ENCODE measurements at regions not wholly inside any gene's neighbourhood (a gene's known extent, or its start where the extent isn't known, plus 50 kb on each side); places are given as distances from the start of the nearest gene placed in this dataset.

DNA sequence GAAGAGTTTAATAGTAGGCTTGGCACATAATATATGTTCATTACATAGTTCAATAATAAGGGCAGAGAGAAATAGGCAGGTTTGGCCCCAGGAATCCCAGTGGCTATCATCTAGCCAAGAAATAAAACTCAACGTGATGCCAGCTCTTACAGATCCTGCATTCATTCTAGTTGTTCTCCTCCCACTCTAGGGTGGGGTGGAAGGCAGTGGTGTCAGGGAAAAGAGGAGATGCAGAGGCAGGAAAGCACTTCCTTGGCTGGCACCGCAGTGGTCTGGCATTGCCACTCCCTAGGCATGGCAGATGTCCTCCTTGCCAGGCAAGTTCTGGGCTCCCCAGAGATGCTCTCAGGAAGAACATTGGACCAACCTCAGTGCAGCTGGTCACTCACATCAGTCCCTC, 383.6 kb downstream of the GRIN2B start:
- FAIRE-seq = no peak

DNA sequence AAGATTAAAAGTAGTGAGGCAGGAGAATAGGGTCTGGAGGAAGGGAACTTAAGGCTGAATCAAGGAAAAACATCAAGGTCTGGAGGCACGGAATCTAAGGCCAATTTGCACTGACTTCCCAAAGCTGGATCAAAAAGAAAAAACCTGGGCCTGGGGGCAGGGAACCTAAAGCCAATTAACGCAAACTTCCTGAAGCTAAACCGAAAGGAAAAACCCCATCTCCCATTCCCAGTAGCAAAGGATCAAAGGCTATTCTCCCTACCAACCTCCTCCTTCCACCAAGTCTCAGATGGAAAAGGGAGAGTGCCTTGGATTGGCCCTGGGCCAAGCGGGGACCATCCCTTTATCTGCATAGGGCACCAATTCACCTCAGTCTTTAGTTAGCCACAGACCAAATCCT, 384.2 kb downstream of the GRIN2B start:
- DNase-seq (ENCODE audit: low spot score) = no peak
- peak; percentile 52 for FAIRE-seq

More for the DNA sequence above, 383.6 kb downstream of the GRIN2B start:
- no peak for DNase-seq (ENCODE audit: low spot score)

DNA sequence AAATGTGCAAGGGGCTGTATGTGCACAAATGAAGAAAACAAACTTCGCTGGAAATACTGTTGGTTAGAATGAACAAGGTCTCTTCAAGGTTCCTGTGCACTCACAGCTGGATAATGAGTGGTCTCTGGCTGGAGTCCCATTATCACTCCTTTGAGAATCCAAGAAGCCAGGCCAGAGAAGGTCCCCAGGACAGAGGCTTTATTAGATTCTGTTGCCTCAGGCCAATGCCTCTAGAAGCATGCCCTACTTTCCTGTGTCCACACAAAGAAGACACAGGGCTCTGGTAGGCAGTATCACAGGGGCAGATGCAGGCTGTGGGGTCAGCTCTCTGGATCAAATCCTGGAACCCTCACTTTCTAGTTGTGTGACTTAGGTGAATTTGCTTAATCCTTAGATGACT, 384.7 kb downstream of the GRIN2B start:
- no peak for DNase-seq (ENCODE audit: low spot score)
- FAIRE-seq = no peak

DNA sequence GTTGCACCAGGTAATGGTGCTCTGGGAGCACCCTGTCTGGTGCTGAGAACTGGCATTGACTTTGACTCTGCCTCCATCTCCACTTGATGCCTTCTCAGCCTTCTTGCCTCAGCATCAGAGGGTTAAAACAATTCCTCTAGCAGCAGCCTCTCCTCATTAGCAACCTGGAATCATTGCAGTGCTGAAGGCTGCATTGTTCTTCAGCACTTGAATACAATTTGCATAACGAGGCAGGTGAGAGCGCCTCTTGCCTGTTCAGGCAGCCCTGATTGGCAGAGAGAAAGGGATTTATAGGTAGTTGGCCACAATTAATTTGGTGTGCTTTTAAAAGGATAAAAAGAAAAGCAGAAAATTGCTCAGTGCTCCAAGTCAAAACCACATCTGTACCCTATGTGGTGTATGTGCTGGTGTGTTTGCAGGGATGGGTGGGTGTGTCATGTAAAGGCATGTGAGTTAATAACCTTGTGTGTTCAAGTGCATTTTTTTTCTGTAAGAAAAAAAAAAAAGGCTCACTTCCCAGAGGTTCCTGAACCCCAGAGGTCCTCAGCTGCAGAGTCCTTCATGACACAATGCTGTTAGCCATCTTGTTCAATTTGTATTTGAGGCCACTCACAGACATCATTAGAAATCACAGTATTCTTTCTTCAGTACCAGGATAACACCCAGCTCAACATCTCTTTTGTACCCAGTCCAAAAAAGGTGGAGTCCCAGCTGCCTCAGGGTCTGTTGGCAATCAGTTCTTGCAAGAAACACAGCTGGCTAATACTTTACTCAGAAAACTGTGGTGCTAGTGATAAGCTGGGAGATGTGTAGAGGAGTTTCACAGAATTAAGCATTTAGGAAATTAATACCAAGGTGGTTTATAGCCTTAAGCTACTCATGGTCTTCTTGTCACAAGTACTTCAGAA, 385.6 kb downstream of the GRIN2B start:
- FAIRE-seq (no peak), DNase-seq (ENCODE audit: low spot score) (no peak)

DNA sequence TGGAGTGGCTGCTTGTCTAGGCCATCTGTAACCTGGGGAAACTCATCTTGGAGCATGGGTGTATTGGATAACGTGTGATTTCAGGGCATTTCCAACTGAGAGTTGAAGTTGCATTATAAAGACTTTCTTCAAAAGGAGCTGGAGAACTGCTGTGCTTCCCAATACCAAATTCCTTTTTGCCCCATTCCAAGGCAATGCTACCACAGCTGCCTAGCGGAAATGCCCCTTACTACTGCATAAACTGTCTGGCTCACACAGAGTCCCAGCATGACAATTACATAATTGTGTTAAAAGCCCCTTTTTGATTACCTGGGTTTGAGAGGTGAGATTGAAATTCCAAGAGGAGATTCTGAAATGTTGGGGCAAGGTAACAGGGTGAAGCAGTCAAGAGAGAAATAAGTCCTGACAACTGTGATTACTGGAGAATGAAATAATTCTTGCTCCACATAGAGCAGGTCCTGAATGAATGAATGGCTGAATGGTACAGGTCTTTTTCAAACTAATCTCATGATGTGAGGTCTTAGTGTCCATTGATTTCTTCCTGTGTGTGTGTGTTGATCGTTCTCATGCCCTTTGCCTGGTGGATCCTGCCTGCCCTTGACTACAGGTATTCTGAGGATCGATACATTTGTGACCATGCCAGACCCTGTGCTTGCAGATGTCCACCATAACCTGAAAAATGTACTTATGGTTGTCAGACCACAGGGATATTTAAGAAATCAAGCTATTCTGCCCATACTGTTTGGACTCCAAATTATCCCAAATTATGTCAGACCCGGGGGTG, 386.5 kb downstream of the GRIN2B start:
- DNase-seq (ENCODE audit: low spot score) (no peak), FAIRE-seq (peak; percentile 98)

DNA sequence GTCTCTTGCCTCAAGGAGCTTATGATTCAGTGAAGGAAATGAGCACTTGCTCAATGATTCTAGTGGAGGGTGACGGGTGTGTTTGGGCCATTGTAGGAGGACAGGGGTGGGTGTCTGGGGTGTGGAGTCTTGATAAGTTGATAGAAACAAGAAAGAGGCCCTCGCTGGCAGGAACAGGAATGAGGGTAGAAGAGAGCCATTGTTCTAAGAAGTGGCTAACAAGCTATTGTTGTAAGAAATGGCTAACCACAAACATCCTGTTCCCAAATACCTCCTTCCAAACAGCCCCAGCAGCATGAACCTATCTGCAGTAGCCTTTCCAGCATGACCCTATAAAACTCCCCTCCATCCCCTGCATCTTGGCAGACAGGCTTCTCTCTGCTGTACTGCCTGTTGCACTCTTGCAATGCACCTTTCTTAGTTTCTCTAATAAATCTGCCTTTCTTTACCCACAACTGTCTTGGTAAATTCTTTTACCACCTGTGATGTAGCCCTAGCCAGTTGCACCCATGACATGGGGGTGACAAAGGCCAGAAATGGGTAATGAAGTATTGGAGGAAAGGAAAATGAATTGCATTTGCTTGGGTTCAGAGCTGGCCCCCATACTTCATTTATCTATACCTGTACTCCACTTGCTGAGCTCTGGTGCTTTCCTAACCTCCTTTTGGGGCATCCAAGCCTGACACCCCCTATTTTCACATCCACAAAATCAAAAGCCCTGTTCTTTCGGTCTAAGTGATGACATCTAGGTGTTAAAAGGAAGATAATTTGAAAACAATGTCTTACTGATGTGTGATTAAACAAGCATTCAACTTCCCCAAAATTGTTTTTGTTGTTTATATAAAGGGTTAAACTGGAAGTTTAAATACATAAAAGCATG, 389.1 kb downstream of the GRIN2B start:
- peak; percentile 71 for FAIRE-seq

DNA sequence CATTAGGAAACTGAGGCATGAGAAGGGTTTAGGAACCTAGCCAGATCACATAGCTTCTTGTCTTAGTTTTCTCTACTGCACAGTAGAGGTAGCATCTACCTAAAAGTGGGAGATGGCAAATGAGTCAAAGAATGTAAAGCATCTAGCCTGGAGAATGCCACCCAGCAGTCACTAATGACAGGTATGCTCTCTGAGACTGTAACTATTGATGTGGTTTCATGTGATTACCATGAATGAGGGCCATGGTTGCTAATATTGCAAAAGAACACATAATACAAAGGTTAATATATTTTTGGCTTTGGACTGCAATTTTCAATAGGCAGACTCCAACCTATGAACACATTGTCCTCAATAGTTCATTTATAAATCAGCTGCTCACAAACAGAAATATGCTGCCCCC, 389.9 kb downstream of the GRIN2B start:
- FAIRE-seq (no peak), DNase-seq (ENCODE audit: low spot score) (peak; percentile 62)

More for the DNA sequence above, 389.1 kb downstream of the GRIN2B start:
- DNase-seq (ENCODE audit: low spot score) = peak; percentile 79

DNA sequence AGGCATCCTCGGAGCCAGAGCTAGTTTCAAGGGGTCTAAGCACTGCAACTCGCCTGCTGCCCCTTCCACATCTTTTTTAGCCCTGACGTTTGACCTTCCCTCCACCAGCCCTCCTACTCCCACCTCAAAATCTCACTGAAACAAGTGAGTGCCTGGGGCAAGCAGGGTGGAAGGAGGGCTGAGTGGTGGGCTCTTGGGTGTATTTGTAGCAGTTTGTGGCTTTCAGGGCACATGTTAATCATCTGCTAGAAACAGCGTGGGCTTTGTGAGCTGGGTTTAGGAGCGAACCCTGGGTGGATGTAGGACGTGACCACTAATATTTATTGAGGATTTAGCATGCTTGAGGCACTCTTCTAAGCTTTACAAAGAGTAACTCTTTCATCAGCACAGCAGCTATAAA, 390.3 kb downstream of the GRIN2B start:
- peak; percentile 32 for FAIRE-seq

DNA sequence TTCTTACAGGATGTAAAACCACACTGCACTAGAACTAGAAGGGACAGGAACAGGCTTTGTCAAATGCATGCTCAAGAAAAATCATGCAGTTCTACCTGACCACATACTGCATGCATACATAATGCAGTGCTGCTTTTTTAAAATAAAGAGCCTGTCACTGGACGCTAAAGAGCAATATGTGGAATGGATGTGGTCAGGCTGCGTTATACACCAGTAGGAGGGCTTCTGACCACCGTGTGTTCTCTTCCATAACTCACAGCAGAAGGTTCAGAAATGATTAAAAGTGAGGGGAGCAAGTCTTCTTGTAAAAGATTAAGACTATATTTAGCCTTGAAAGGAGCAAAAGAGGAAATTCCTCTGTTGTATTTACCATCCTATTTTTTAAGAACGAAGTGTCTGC, 392.0 kb downstream of the EMP1 start:
- no peak for DNase-seq (ENCODE audit: low spot score)
- FAIRE-seq = no peak

More for the DNA sequence above, 390.3 kb downstream of the GRIN2B start:
- DNase-seq (ENCODE audit: low spot score) = no peak

DNA sequence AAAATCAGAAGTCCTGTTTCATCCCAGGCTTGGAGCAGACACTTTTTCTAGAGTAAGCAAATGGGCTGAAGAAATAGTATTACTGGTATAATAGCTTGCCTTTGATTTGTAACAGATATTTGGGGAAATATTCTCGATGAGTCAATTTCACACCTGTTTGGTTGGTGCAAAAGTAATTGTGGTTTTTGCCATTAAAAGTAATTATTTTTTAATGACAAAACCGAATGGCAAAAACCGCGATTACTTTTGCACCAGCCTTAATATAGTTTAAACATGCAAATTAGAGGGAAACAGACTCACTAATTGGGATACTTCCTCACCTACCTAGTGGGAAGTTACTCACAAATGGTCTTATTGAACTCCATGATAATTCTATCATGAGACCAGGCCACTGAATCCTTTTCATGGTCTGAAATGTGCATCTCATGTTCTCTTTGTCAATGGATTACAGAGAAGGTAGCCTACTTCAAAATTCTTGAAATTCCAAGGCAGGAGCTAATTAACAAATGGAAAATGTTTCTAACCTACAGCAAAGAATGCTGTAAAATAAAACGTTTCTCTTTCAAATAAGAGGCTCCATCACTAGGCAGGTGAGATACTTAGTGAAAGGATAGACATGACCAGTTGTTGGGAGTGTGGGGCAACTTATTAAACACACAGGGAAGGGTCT, 391.3 kb downstream of the EMP1 start:
- no peak for FAIRE-seq
- DNase-seq (ENCODE audit: low spot score) = no peak

DNA sequence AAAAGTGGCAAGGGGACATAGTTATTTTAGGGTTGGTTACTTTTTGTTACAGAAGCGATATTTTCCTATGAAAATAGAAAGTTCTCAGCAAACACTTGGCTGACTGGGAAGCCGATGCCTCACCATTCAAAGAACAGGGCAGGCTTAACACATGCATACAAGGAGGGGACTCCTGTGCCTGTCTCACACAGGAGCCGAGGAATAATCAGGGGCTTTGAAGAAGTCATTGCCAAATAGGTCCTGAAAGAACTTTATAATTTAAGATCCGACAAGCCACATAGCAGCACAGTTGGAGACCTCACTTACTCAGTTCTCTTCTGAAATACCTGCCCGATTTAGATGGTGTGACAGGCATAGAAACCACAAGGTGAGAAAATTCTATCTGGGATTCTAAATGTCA, 389.8 kb downstream of the EMP1 start:
- no peak for DNase-seq (ENCODE audit: low spot score)
- FAIRE-seq = no peak

DNA sequence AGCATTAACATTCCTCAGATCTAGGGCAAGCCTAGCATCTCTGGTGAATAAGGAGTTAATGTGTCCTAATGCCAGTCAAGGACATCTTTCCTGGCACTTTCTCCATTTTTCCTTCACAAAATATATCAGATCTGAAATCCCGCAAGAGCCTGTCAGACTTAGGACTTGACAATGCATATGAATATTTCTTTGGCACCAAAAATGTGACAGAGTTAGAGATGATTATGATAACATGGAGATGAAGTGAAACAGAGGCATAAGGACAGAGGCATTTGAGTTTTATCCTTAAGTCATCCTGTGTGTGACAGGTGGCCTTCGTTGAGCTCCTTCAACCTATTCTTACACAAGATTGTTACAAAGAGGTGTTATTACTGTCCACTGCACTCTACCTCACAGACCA, 388.0 kb downstream of the EMP1 start:
- no peak for DNase-seq (ENCODE audit: low spot score)
- peak; percentile 9 for FAIRE-seq

DNA sequence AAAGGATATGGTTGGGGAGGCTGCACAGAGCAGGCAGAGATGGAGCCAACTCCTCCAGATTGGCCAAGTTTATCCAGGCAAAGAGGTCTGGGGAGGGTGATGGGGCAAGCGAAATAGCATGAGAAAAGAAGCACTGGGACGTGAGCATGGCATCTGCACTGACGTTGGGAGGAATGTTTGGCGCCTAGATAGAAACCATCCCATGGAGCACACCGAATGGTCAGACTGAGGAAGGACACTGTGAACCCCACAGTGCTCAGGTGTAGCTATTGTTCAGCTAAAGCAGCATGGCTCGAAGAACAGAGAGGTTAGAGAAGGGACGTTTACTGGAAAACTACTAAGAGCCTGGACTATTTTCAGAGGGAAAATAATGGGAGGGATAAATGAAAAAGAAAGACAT, 387.1 kb downstream of the EMP1 start:
- DNase-seq (ENCODE audit: low spot score) (no peak), FAIRE-seq (no peak)

DNA sequence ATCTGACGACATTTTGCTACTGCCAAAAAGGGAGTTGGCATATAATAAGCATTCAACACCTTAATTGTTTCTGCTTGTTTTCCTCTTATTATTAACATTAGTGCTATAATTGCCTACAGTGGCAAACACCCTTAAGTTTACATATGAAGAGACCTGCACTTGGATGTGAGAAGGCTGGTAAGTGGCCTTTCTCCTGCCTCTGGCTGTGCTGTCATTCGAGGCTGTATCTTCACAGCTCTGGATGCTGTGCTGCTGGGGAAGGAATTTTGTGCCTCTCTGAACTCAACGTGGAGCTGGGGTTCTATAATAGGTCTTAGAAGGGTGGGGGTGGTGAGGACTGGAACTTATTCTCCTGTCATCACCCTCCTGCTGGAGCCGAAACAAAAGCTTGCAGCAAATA, 385.9 kb downstream of the EMP1 start:
- FAIRE-seq (no peak), DNase-seq (ENCODE audit: low spot score) (no peak)

DNA sequence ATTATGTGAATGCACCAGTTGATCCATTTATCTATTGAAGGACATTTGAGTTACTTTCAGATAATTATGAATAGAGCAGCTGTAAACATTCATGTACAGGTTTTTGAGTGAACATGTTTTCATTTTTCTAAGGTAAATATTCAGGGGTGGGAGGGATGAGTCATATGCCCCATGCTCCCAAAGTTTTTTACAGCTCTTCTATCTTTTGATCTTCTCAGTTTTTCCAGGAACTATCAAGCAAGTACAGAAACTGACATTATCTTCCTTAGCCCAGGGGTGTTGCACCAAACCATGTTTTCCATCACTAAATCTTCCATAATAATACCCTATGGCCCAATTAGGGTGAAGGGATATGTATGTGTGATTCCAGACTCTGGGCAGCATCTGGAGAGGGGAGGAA, 384.5 kb downstream of the EMP1 start:
- FAIRE-seq (no peak), DNase-seq (ENCODE audit: low spot score) (no peak)

DNA sequence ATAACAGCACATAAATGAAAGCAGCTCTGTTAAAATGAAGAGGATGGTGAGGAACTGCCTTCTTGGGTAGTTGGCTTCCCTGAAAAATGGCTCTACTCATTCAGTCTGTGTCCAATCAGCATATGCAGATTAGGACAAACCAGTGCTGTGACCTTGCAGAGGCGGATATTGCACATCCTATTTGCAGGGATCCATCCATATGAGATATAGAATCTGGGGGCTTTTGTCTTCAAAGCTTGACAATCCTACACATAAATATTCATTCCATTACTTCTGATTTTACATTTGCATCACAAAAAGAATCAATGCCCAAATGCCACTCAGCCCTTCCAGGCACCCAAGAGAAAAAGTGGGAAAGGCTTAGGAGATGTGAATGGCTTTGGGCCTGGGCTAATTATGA, 383.7 kb downstream of the EMP1 start:
- no peak for DNase-seq (ENCODE audit: low spot score)
- no peak for FAIRE-seq

DNA sequence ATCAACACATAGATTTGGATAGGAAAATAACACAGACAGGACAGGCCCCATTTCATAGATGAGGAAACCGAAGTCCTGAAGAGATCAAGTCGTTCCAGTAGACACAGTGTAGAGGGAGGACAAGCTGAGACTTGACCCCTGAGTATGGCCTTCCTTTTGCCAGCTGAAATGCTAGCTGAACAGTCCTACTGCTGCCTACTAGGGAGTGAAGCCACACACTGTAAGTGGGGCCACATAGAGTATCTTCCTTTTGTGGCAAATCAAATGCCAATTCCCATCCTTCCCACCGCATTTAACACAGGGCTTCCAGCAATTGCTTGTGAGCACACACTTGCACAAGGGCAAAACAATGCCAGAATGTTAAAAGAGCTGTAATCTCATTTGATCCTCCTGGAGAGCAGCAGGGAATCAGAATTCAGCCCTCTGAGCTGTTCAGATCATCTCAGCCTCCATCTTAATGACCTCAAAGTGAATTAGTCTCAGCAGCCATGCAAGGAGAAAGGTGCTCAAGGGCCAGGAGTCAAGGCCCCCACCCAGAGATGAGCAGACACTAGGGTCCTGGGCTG, 380.5 kb downstream of the EMP1 start:
- DNase-seq (ENCODE audit: low spot score) = no peak
- FAIRE-seq = no peak

DNA sequence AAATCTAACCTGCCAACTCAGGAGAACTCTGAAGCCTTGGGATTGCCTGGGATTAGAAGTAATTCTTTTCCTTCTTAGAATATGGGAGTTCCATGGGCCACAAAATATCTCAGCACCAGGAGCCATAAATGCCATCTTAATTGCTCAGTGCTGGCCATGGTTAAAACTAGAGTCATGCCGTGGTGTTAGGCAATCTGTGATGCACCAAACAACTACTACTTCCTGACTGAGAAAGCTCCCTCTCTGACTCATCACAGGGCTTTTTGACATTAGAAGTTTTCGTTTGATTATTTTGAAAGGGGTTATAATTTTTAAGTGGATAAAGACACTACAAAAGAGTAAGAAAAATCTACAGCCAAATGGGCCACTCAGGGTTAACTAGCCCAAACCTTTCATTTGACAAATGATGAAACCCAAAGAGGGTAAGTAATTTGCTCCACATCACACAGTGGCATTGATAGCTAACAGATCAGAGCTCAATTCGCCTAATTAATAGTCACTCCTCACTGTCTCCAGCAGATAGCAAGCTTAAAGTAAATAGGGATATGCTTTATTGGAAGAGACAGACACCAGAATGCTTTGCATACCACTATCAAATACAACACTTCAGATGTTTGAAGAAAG, 377.3 kb downstream of the EMP1 start:
- DNase-seq (ENCODE audit: low spot score) (peak; percentile 76), FAIRE-seq (no peak)

DNA sequence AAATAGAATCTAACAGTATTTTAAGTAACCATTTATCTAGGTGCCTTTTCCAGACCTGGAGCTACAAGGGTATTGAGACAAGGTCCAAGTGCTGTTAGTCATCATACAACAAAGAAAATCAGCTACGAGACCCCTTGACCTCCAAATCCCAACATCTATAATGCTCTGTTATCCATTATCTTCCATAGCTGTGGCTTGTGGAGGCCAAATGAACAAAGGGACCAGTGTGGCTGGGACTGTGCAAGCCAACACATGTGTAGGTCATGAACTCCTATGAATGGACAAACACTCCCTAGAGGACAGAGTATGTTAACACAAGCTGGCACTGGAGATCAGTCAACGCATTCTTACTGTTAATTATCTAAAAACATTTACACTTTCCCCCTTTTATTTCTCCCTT, 374.5 kb downstream of the EMP1 start:
- FAIRE-seq = peak; percentile 9

DNA sequence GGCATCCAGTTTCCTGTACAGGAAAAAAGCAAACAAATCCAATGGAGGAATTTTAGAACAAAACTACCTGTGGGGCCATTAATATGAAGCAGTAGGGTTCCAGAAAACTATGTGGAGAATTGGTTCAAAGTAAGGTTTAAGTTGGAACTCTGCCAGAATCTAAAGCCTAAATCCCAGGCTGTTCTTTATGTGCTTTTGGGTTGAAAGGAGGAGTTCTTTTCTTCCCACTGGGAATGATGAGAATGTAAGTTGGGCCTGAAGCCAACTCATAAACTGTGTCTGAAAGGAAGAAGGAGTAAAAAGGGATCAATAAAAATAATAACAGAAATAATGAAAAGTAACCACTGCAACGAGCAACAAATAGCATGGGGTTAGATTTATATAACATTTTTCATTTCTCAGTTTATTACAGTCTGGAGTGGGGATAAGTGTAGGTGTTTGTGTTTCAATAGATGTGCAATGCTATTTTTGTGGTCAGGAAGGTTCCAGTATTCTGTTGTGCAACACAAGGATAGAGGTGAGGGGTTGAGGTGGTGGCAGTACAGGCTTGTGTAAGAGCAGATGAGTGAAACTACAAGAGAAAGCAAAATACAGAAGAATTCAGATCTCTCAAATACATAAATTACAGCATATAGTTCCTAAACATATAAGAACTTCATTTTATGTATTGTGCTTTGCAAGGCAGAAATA, 373.6 kb downstream of the EMP1 start:
- FAIRE-seq (peak; percentile 30), DNase-seq (ENCODE audit: low spot score) (peak; percentile 51)

More for the DNA sequence above, 374.5 kb downstream of the EMP1 start:
- DNase-seq (ENCODE audit: low spot score) = no peak
